ENCODE measurements at regions not wholly inside any gene's neighbourhood (a gene's known extent, or its start where the extent isn't known, plus 50 kb on each side); places are given as distances from the start of the nearest gene placed in this dataset.
"Not testable (repeated sequence)": the region's sequence is repeated elsewhere in the genome, so short reads cannot be mapped to it uniquely, and the experiment has no call there.

DNA sequence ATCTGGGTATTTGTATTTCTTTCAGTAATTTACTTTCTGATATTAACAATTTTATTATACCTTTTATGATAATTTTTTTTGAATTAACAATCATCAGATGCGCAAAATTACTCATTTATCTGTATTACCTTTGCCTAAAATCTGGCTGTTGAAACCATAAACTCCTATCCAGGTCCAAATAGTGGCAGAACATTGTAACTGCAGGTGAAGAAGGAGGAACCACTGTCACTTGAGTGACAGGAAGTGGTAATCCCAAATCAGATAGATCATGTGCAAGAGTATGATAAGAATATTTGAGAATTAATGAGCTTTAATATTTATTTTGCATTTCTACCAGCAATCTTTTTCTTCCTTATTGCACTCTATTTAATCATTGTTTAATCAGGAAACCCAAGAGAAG, 139.3 kb upstream of the TLE4 start:
- no peak overlapping the region for H3K27ac Mint-ChIP-seq
- no peak for DNase-seq
- no peaks in the 10 kb centered on the region for H3K36me3 Mint-ChIP-seq (ENCODE audit: low read depth)
- H3K27me3 Mint-ChIP-seq (ENCODE audit: low read depth) = peaks cover 3% of the 10 kb centered on the region
- H3K9me3 Mint-ChIP-seq = no peaks in the 10 kb centered on the region
- CTCF ChIA-PET = no interaction called here
- intact Hi-C loops (cut with micrococcal nuclease) = no loop called here
- no peaks in the 10 kb centered on the region for H3K4me1 Mint-ChIP-seq (ENCODE audit: low read depth)
- H3K4me3 Mint-ChIP-seq = no peak overlapping the region

DNA sequence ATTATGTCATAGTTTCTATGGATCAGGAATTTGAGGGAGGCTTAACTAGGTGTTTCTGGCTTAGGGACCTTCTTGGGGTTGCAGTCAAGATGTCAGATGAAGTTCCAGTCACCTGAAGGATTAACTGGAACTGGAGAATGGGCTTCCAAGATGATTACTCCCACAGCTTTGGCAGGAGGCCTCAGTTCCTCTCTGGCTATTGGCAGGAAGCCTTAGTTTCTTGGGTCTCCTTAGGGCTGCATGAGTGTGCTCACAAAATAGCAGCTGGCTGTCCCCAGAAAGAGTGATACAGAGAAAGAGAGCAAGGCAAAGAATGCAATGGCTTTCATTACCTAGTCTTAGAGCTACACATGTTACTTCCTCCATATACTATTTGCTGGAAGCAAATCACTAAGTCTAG, 138.1 kb upstream of the TLE4 start:
- no peak overlapping the region for H3K4me3 Mint-ChIP-seq
- H3K36me3 Mint-ChIP-seq (ENCODE audit: low read depth) = no peaks in the 10 kb centered on the region
- intact Hi-C loops (cut with micrococcal nuclease) = no loop called here
- CTCF ChIA-PET = no interaction called here
- no peaks in the 10 kb centered on the region for H3K9me3 Mint-ChIP-seq
- H3K27ac Mint-ChIP-seq = no peak overlapping the region
- H3K27me3 Mint-ChIP-seq (ENCODE audit: low read depth) = peaks cover 3% of the 10 kb centered on the region
- no peak for DNase-seq
- no peaks in the 10 kb centered on the region for H3K4me1 Mint-ChIP-seq (ENCODE audit: low read depth)

DNA sequence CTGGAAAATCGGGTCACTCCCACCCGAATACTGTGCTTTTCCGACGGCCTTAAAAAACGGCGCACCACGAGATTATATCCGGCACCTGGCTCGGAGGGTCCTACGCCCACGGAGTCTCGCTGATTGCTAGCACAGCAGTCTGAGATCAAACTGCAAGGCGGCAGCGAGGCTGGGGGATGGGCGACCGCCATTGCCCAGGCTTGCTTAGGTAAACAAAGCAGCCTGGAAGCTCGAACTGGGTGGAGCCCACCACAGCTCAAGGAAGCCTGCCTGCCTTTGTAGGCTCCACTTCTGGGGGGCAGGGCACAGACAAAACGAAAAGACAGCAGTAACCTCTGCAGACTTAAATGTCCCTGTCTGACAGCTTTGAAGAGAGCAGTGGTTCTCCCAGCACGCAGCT, 132.5 kb upstream of the TLE4 start:
- H3K36me3 Mint-ChIP-seq (ENCODE audit: low read depth); H3K27me3 Mint-ChIP-seq (ENCODE audit: low read depth); CTCF ChIA-PET; H3K9me3 Mint-ChIP-seq; H3K4me1 Mint-ChIP-seq (ENCODE audit: low read depth); H3K27ac Mint-ChIP-seq; intact Hi-C loops (cut with micrococcal nuclease): not testable (repeated sequence)
- H3K4me3 Mint-ChIP-seq = peak overlapping the region; percentile 39
- peak; percentile 4 for DNase-seq

DNA sequence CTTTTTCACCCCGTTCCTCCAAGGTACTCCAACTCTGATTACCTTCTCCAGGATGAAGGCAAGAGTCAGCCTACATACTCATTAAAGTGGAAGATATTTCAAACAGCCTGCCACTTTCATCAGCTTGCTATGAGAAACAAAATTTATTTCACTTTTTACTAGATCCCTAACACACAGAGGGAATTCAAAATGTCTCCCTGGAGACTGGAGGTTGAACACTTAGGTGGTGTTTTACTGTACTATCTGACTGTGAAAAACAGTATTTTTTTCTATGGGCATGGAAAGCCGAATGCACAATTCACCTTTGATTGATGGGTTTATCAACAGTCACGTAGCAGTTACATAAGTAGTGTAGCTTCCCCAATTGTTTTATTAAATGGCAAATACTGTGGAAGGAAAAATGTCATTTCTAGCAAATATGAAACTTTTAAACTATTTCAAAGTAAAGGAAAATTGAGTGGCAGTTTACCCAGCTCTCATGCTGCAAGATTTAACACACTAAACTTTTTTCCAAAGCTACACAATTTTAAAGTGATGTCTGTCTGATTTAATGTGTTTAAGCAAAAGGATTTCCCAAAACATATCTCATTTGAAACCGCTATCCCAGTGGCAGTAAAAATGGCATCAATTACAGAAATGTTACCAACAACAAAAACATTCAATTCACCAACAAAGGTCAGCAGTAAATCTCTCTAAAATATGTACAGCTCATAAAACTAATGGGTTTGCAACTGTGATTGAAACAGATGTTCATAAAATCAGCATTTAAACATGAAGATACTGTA, 125.0 kb upstream of the TLE4 start:
- Mint-ChIP-seq H3K36me3 (ENCODE audit: low read depth) (no peaks in the 10 kb centered on the region), H3K27me3 (ENCODE audit: low read depth) (peaks cover 6% of the 10 kb centered on the region), H3K4me3 (no peak overlapping the region), H3K4me1 (ENCODE audit: low read depth) (no peaks in the 10 kb centered on the region), H3K27ac (no peak overlapping the region), H3K9me3 (peaks cover 2% of the 10 kb centered on the region)
- DNase-seq = no peak
- intact Hi-C loops (cut with micrococcal nuclease) = no loop called here
- CTCF ChIA-PET = no interaction called here

DNA sequence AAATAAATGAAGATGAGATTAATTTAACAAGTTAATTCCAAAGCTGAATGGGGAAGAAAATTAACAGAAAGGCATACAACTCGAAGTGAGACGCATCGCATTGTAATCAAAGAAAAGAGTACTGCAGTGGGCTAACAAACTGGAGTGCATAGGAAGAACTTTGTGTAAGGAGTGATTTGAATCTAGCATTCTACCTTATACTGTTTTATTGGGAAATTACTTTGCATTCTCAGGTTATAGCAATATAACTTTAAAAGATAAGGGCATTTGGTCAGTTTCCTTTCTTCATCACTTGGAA, 124.5 kb upstream of the TLE4 start:
- DNase-seq = no peak
- CTCF ChIA-PET = no interaction called here
- Mint-ChIP-seq H3K4me1 (ENCODE audit: low read depth) (no peaks in the 10 kb centered on the region), H3K4me3 (no peak overlapping the region), H3K27me3 (ENCODE audit: low read depth) (peaks cover 6% of the 10 kb centered on the region), H3K27ac (no peak overlapping the region), H3K9me3 (peaks cover 2% of the 10 kb centered on the region), H3K36me3 (ENCODE audit: low read depth) (no peaks in the 10 kb centered on the region)
- intact Hi-C loops (cut with micrococcal nuclease) = no loop called here

DNA sequence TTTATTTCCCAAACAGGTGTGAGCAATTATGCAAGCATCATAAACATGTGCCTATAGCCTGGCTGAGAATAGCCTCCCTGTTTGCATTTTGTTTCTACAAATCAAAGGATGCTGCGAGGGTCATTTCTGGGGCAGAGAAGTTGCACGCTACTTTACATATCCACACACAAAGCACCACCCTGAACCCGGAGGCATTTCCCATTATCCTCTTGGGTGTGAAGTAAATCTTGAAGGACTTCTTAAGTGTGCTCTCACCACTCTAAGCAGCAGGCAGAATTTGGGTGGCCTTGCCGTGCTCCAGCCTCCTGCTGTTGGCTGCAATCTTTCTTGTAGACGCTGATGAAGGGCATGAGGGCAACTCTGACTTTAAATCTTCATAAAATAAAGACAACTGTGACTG, 124.0 kb upstream of the TLE4 start:
- Mint-ChIP-seq H3K27me3 (ENCODE audit: low read depth) (peaks cover 6% of the 10 kb centered on the region), H3K36me3 (ENCODE audit: low read depth) (no peaks in the 10 kb centered on the region), H3K9me3 (peaks cover 5% of the 10 kb centered on the region), H3K4me3 (no peak overlapping the region), H3K4me1 (ENCODE audit: low read depth) (no peaks in the 10 kb centered on the region), H3K27ac (no peak overlapping the region)
- no peak for DNase-seq
- intact Hi-C loops (cut with micrococcal nuclease) = no loop called here
- CTCF ChIA-PET = no interaction called here

DNA sequence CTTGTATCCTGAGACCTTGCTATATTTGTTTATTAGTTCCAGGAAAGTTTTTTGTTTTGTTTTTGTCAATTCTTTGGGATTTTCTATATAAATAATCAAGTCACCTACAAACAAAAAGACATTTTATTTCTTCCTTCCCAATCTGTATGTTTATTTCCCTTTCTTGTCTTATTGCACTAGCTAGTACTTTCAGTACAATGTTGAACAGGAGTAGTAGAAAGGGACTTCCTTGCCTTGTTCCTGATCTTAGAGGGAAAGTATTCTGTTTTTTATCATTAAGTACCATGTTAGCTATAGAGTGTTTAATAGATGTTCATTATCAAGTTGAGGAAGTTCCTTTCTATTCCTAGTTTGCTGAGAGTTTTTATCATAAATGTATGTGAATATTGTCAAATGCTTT, 119.5 kb upstream of the TLE4 start:
- H3K4me3 Mint-ChIP-seq = no peak overlapping the region
- CTCF ChIA-PET = interaction anchor here (0.7 kb wide), 1 partner anchor 115 kb away, joined by 3 read pairs; no protein-coding TSS in a partner anchor
- intact Hi-C loops (cut with micrococcal nuclease) = no loop called here
- no peaks in the 10 kb centered on the region for H3K4me1 Mint-ChIP-seq (ENCODE audit: low read depth)
- H3K36me3 Mint-ChIP-seq (ENCODE audit: low read depth) = no peaks in the 10 kb centered on the region
- no peak overlapping the region for H3K27ac Mint-ChIP-seq
- peaks cover 10% of the 10 kb centered on the region for H3K27me3 Mint-ChIP-seq (ENCODE audit: low read depth)
- DNase-seq = no peak
- H3K9me3 Mint-ChIP-seq = peaks cover 5% of the 10 kb centered on the region

DNA sequence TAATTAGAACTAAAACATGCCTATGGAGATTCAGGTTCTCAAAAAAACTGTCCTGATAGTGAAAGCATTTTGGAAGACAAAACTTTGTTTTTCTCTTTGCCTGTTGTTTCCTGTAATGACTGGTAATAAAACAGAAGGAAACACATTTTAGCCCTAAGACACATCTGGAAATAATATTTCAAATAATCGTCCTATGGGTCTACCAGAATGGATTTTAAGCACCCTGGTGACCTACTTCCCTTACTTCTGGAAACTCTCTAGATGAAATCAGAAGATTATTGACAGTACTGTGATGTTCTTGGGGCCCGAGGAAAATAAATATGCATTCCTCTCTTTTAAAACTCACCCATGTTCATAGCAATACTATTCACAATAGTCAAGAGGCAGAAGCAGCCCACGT, 110.1 kb upstream of the TLE4 start:
- Mint-ChIP-seq H3K4me1 (ENCODE audit: low read depth) (no peaks in the 10 kb centered on the region), H3K36me3 (ENCODE audit: low read depth) (no peaks in the 10 kb centered on the region), H3K9me3 (no peaks in the 10 kb centered on the region), H3K27me3 (ENCODE audit: low read depth) (peaks cover 2% of the 10 kb centered on the region), H3K27ac (no peak overlapping the region), H3K4me3 (no peak overlapping the region)
- intact Hi-C loops (cut with micrococcal nuclease) = no loop called here
- CTCF ChIA-PET = no interaction called here
- no peak for DNase-seq

DNA sequence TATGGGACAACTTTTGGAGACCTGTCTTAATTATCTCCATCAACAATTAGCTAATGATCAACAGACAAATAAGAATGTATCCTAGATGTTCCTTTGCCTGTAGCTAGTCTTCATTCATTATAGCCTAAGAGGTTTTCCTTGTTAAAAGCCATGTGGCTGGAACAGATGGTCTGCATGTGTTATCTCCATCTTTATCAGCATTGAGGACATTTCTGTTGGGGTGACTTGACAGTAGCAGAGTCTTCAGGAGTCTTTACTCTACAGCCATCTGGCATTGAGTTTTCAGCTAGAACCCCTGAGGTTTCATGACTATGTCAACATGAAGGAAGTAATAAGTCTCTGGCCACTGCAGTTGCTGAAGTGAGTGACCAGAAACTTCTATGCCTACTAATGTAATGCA, 106.6 kb upstream of the TLE4 start:
- Mint-ChIP-seq H3K4me3 (no peak overlapping the region), H3K36me3 (ENCODE audit: low read depth) (no peaks in the 10 kb centered on the region), H3K4me1 (ENCODE audit: low read depth) (peaks cover 14% of the 10 kb centered on the region), H3K9me3 (no peaks in the 10 kb centered on the region), H3K27ac (no peak overlapping the region), H3K27me3 (ENCODE audit: low read depth) (no peaks in the 10 kb centered on the region)
- CTCF ChIA-PET = interaction anchor here (0.6 kb wide), 1 partner anchor 9 kb away, joined by 7 read pairs; no protein-coding TSS in a partner anchor
- no peak for DNase-seq
- intact Hi-C loops (cut with micrococcal nuclease) = no loop called here

DNA sequence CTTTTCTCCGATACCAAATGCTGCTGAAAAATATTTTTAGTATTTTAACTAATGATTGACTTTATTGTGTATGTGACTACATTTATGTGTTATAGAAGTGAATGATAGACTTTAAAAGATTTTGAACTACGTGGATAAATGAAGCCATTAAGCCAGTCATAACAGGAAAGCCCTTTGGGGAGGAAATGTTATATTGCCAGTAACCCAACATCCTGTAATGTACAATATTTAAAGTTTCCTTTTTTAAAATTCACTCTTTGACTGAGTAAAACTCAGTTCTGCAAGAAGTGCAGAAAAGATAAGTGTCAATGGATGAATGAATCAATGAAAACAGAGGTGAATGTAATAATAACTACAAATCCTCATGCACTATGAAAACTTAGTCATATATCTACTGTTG, 102.6 kb upstream of the TLE4 start:
- CTCF ChIA-PET = interaction anchor here (1.0 kb wide), 1 partner anchor 9 kb away, joined by 4 read pairs; no protein-coding TSS in a partner anchor
- Mint-ChIP-seq H3K36me3 (ENCODE audit: low read depth) (no peaks in the 10 kb centered on the region), H3K4me3 (no peak overlapping the region), H3K4me1 (ENCODE audit: low read depth) (peaks cover 20% of the 10 kb centered on the region), H3K9me3 (no peaks in the 10 kb centered on the region), H3K27me3 (ENCODE audit: low read depth) (no peaks in the 10 kb centered on the region), H3K27ac (no peak overlapping the region)
- intact Hi-C loops (cut with micrococcal nuclease) = no loop called here
- DNase-seq = no peak

DNA sequence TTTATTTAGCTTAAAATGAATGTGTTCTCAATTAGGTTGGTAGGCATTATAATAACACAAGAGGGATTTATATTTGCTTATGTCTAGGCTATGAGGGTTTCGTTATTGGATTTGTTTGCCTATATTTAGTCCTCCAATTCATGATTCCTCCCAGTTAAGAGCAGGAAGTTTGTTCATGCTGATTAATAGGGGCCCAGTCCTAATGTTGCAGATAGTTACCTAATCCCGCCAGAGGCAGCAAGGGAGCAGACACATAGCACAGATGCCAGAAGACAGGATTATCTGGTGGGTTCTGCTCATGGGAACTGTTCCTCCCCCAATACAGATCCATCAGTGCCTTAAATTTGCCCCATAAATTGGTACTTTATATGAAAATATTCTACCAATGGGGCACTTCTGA, 100.8 kb upstream of the TLE4 start:
- Mint-ChIP-seq H3K9me3 (no peaks in the 10 kb centered on the region), H3K4me3 (no peak overlapping the region), H3K4me1 (ENCODE audit: low read depth) (peaks cover 20% of the 10 kb centered on the region), H3K36me3 (ENCODE audit: low read depth) (no peaks in the 10 kb centered on the region), H3K27me3 (ENCODE audit: low read depth) (no peaks in the 10 kb centered on the region), H3K27ac (no peak overlapping the region)
- intact Hi-C loops (cut with micrococcal nuclease) = loop anchor here (2.0 to 10.0 kb wide), 4 partner anchors 100 to 704 kb away; partner anchors contain the start of gene TLE4
- CTCF ChIA-PET = interaction anchor here (1.1 to 1.3 kb wide), 2 partner anchors 30 to 97 kb away, joined by 3 to 4 read pairs; no protein-coding TSS in a partner anchor
- DNase-seq = no peak

DNA sequence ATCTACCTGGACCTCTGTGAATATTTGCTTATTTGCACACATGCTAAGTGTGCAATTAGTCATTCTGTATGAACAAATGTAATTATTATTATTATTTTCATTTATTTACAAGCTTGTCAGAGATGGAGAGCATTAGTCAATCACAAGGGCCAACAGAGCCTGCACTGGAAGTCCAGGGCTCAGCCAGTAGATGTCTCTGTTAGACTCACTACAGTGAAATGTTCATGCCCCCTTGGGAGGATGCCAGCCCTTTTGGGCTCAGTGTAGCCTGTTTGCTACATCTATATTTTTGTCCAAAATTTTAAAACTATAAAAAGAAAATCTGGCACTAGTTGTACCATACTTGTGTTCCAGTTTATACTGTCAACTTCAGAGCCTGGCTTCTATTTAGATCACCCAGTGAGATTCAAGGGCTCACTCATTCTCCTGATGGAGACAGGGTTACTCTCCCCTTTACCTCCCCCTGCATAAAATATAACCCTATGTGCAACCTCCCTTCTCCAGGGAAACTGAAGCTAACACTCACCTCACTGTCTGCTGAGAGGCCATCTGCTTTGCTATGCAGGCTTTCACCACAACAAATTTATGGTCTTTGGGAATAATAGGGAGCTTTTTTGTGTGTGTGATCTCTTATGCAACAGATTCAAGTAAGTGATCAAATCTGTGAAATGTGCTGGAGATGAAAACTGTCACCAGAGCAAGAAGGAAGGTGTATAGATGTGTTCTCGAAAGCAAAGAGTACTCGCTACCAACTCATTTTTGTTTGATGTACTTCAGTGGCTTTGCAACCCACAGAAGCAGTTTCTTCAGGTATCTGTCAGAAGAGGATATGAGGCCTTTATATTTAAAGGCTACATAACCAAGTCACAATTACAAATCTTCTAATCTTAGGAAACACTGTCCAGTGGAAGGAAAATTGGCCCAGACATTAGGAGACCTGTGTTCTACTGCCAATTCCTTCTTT, 99.9 kb upstream of the TLE4 start:
- intact Hi-C loops (cut with micrococcal nuclease) = loop anchor here (2.0 to 10.0 kb wide), 4 partner anchors 99 to 703 kb away; partner anchors contain the start of gene TLE4
- H3K9me3 Mint-ChIP-seq = no peaks in the 10 kb centered on the region
- no peaks in the 10 kb centered on the region for H3K27me3 Mint-ChIP-seq (ENCODE audit: low read depth)
- peak; percentile 42 for DNase-seq
- CTCF ChIA-PET = interaction anchor here (0.7 to 1.5 kb wide), 3 partner anchors 29 to 258 kb away, joined by 3 to 5 read pairs (median 3); partner anchors contain the start of gene TLE4
- peaks cover 20% of the 10 kb centered on the region for H3K4me1 Mint-ChIP-seq (ENCODE audit: low read depth)
- H3K4me3 Mint-ChIP-seq = no peak overlapping the region
- H3K36me3 Mint-ChIP-seq (ENCODE audit: low read depth) = no peaks in the 10 kb centered on the region
- no peak overlapping the region for H3K27ac Mint-ChIP-seq

Measured in activated naive CD4-positive, alpha-beta T cell treated with anti-CD3 and anti-CD28 coated beads for 36 hours (primary cell).